Type B pancreatic cell (in vitro differentiated cells): ENCODE measurements at regions not wholly inside any gene's neighbourhood (a gene's known extent, or its start where the extent isn't known, plus 50 kb on each side); places are given as distances from the start of the nearest gene placed in this dataset.

ENCODE experiments used
- DNase-seq: peaks from one replicate; pipeline ENCODE4 v3.0.0; 2021; ENCODE audit warnings: mixed read lengths; ENCODE audit not compliant: unreplicated experiment; ENCODE audit errors: extremely low spot score
- H3K27ac Mint-ChIP-seq: 2 replicates; pipeline ENCODE4 v1.8.0; 2021; ENCODE audit warnings: mild to moderate bottlenecking, mixed read lengths
- H3K27me3 Mint-ChIP-seq: 2 replicates; pipeline ENCODE4 v1.8.0; 2021; ENCODE audit warnings: mixed read lengths
- H3K36me3 Mint-ChIP-seq: 2 replicates; pipeline ENCODE4 v1.8.0; 2021; ENCODE audit warnings: mixed read lengths
- H3K4me1 Mint-ChIP-seq: one replicate; pipeline ENCODE4 v1.8.0; 2021; ENCODE audit warnings: mixed read lengths; ENCODE audit not compliant: unreplicated experiment
- H3K4me3 Mint-ChIP-seq: 2 replicates; pipeline ENCODE4 v1.8.0; 2021; ENCODE audit warnings: mild to moderate bottlenecking, mixed read lengths
- H3K9me3 Mint-ChIP-seq: 2 replicates; pipeline ENCODE4 v1.8.0; 2021; ENCODE audit warnings: mixed read lengths
- CTCF ChIP-seq: fragments of 200-600 bp; sonication (generic); conservative IDR thresholded peaks from 2 replicates; pipeline ENCODE4 v1.5.0; 2021; ENCODE audit warnings: antibody characterized with exemption, mild to moderate bottlenecking

DNA sequence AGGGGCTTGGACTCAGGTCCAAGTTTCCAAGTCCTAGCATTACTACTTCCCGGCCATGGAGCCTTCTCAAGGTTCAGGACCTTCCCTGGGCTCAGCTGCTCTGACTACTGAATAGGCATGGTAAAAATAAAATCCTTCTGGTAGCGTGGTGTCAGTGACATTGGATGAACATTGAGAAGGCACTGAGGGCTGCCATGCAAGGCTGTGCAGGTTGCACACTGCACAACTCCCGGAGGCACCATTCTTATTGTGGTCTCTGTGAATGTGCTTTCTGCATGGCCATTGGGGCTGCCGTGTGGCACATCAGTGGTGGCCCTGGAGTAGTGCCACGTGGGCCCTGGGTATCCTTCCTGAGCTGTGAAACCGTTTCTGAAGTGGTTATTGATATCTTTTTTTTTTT is 250.2 kb upstream of the CIBAR2 start:
- Mint-ChIP-seq H3K4me3 (no peak overlapping the region), H3K36me3 (no peaks in the 10 kb centered on the region), H3K27me3 (no peaks in the 10 kb centered on the region), H3K9me3 (no peaks in the 10 kb centered on the region), H3K27ac (peak overlapping the region; percentile 85), H3K4me1 (peaks cover 53% of the 10 kb centered on the region)
- no peak for DNase-seq
- TF ChIP-seq CTCF, result no peak

- peak overlapping the region; percentile 95 for H3K27ac Mint-ChIP-seq
- no peak overlapping the region for H3K4me3 Mint-ChIP-seq
- H3K36me3 Mint-ChIP-seq, result no peaks in the 10 kb centered on the region
- no peaks in the 10 kb centered on the region for H3K27me3 Mint-ChIP-seq
- no peaks in the 10 kb centered on the region for H3K9me3 Mint-ChIP-seq
- H3K4me1 Mint-ChIP-seq, result peaks cover 53% of the 10 kb centered on the region
- no peak for TF ChIP-seq CTCF
- DNase-seq, result no peak
Measured at GRCh38 chr16:85363427-85363826, 249.7 kb upstream of the GSE1 start.

DNA sequence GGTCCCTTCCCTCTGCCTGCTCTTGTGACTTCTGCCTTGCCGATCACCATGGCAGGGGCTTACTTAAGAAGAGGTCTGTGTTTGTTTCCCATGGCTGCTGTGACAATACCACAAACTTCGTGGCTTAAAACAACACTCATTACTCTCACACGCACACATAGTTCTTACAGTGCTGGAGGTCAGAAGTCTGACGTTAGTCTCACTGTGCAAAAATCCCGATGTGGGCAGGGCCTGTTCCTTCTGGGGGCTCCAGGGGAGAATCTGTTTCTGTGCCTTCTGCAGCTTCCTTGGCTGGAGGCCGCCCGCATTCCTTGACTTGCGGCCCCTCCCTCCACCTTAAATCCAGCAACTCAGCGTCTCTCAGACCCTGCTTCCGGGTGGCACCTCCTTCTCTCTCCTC is 249.2 kb upstream of the GSE1 start:
- Mint-ChIP-seq H3K27ac (peak overlapping the region; percentile 95), H3K36me3 (no peaks in the 10 kb centered on the region), H3K9me3 (no peaks in the 10 kb centered on the region), H3K27me3 (no peaks in the 10 kb centered on the region), H3K4me1 (peaks cover 50% of the 10 kb centered on the region), H3K4me3 (peak overlapping the region; percentile 79)
- no peak for TF ChIP-seq CTCF
- no peak for DNase-seq

DNA sequence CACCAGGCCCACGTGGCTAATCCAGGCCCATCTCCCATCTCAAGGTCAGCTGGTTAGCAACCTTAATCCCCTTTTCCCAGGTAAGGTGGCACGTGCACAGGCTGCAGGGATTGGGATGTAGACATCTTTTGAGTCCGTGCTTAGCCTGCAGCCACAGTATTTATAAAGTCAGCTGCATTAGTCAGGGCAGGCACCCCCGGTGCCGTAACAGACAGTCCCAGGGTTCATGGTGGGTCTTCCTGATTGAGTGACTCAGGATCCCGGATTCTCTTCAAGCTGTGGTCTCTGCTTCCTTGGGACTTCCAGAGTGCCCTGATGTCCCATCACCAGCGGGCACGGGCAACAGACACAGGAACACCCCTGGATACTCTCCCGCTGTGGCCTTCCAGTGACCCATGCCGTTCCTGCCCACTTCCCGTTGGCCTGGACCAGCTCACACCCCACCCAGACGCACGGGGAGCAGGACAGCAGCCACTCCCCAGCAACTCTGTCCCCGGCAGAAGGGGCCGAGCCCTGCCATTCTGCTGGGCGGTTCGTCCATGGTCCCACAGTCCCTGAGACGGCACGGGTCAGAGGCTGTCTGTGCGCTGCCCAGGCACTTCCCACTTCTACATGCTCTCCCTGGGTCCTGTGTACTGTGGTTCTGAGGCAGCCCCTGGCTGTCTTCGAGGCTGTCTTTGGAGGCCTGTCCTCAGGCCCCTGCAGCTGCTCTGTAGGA is 248.6 kb upstream of the GSE1 start:
- Mint-ChIP-seq H3K27ac (peak overlapping the region; percentile 95), H3K4me1 (peaks cover 50% of the 10 kb centered on the region), H3K36me3 (no peaks in the 10 kb centered on the region), H3K4me3 (no peak overlapping the region), H3K27me3 (no peaks in the 10 kb centered on the region), H3K9me3 (no peaks in the 10 kb centered on the region)
- no peak for DNase-seq
- no peak for TF ChIP-seq CTCF

DNA sequence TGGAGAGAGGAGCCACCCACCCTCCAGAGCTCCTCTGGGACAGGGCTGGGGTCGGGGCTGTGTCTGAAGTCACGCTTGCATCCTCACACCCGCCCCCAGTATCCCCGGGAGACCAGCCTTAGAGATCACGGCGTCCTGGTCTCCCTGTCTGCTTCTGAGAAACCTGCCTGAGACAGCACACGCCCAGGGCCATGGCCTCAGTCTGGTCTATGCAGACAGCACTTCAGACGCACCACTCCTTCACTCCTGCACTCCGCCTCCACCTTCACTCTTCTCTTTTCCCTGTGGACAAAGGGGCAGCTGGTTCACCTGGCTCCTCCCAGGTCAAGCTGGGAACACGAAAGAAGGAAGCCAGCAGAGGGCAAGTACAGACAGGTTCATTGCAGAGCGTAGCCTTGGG is 248.0 kb upstream of the GSE1 start:
- peak overlapping the region; percentile 74 for H3K27ac Mint-ChIP-seq

More for the DNA sequence above, 248.0 kb upstream of the GSE1 start:
- Mint-ChIP-seq H3K36me3 (no peaks in the 10 kb centered on the region), H3K9me3 (no peaks in the 10 kb centered on the region), H3K4me3 (peak overlapping the region; percentile 43), H3K27me3 (no peaks in the 10 kb centered on the region), H3K4me1 (peaks cover 50% of the 10 kb centered on the region)
- DNase-seq, result no peak
- no peak for TF ChIP-seq CTCF
